ENCODE measurements at regions not wholly inside any gene's neighbourhood (a gene's known extent, or its start where the extent isn't known, plus 50 kb on each side); places are given as distances from the start of the nearest gene placed in this dataset.

DNA sequence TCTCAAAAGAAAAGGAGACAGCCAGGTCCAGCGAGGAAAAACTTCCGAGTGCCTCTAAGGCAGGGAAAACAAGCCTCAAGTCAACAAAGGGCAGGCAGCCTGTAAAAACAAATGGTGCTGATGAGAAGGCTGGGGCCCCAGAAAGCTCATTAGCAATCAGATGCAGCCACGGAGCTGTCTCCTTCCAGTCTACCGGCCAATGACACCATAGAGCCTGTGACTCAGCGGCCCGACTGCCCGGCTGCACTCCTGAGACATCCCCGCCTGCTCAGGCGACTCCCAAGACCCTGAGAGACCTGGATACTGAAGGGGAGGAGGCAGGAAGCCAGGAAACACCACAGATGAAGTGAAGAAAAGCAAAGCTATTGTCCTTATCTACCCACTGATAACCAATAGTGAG, 120.1 kb upstream of the HDDC2 start:
- TF ChIP-seq YY1 (IDR thresholded peaks at IDR 0.05; ENCODE audit: insufficient read depth, insufficient read length) (no peak), SUZ12 (IDR thresholded peaks at IDR 0.05; ENCODE audit: extremely low read depth, insufficient read depth, insufficient read length) (no peak), ZNF274 (IDR thresholded peaks at IDR 0.05; ENCODE audit: low read depth, low read length) (no peak)

Data from NT2/D1 (cell line).